ENCODE measurements at regions not wholly inside any gene's neighbourhood (a gene's known extent, or its start where the extent isn't known, plus 50 kb on each side); places are given as distances from the start of the nearest gene placed in this dataset.
"Not testable (repeated sequence)": the region's sequence is repeated elsewhere in the genome, so short reads cannot be mapped to it uniquely, and the experiment has no call there.

DNA sequence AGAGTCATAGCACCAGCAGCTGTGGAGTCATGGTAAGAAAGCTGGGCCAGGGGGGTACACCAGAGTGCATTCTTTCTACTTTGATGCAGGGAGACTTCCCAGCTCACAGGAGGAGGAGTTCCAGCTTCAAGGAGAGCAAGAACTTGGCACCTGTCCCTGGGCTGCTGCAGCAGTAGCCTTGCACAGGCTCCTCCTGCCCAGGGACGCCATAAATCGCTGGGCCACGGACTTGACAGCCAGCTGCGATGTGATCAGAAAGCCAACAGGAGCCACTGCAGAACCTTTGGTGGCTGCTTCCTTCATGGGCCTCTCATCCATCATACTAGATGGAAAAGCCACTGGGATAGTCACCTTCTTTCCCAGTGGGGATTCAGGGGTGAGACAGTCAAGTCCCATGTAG is 234.7 kb downstream of the NMUR2 start:
- no peaks in the 10 kb centered on the region for H4K20me1 ChIP-seq (ENCODE audit: low read depth)
- no peak overlapping the region for H3K9ac ChIP-seq
- H3K4me1 Mint-ChIP-seq = no peaks in the 10 kb centered on the region
- no peak overlapping the region for H3K4me3 Mint-ChIP-seq
- no peaks in the 10 kb centered on the region for H3K9me3 Mint-ChIP-seq
- peak; percentile 3 for DNase-seq (ENCODE audit: low spot score)
- no peaks in the 10 kb centered on the region for H3K27me3 Mint-ChIP-seq (ENCODE audit: insufficient read depth, low read depth)
- no peak overlapping the region for H2AFZ ChIP-seq (replicated peaks)
- H3K4me3 ChIP-seq = no peak overlapping the region
- H3K27ac ChIP-seq = no peak overlapping the region
- H3K27me3 ChIP-seq = no peaks in the 10 kb centered on the region
- no peaks in the 10 kb centered on the region for H3K9me3 ChIP-seq (ENCODE audit: low read depth)
- TF ChIP-seq, protein P1, sequence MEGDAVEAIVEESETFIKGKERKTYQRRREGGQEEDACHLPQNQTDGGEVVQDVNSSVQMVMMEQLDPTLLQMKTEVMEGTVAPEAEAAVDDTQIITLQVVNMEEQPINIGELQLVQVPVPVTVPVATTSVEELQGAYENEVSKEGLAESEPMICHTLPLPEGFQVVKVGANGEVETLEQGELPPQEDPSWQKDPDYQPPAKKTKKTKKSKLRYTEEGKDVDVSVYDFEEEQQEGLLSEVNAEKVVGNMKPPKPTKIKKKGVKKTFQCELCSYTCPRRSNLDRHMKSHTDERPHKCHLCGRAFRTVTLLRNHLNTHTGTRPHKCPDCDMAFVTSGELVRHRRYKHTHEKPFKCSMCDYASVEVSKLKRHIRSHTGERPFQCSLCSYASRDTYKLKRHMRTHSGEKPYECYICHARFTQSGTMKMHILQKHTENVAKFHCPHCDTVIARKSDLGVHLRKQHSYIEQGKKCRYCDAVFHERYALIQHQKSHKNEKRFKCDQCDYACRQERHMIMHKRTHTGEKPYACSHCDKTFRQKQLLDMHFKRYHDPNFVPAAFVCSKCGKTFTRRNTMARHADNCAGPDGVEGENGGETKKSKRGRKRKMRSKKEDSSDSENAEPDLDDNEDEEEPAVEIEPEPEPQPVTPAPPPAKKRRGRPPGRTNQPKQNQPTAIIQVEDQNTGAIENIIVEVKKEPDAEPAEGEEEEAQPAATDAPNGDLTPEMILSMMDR (IDR thresholded peaks at IDR 0.05) = no peak
- TF ChIP-seq EZH2phosphoT487 (IDR thresholded peaks at IDR 0.05) = no peak
- TF ChIP-seq EZH2 (IDR thresholded peaks at IDR 0.05) = no peak
- no peaks in the 10 kb centered on the region for H3K79me2 ChIP-seq (ENCODE audit: low read depth)
- H3K36me3 Mint-ChIP-seq = no peaks in the 10 kb centered on the region
- H3F3A ChIP-seq (ENCODE audit: low read depth) = no peaks in the 10 kb centered on the region
- H3K36me3 ChIP-seq = no peaks in the 10 kb centered on the region
- no peaks in the 10 kb centered on the region for H3K4me1 ChIP-seq
- H3K4me2 ChIP-seq = no peak overlapping the region
- no peak overlapping the region for H3K27ac Mint-ChIP-seq

DNA sequence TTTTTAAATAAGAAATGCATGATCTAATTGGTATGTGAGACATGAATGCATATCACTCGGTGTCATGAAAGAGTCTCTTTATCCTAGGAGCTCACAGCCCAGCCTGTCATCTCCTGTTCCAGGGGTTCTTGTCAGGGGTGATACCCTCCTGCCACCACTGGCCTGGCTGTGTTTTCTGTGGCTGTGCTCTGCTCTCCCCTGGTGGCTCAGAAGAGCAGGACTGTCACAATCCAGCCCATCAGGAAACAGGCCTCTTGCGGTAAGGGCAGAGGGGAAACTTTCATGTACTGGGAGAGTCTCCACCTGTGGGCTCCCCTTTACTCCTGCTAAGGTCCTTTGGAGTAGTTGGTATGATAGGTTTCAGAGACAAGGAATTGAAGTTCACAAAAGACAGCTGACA is 240.2 kb upstream of the GLRA1 start:
- peak; percentile 37 for DNase-seq (ENCODE audit: low spot score)

DNA sequence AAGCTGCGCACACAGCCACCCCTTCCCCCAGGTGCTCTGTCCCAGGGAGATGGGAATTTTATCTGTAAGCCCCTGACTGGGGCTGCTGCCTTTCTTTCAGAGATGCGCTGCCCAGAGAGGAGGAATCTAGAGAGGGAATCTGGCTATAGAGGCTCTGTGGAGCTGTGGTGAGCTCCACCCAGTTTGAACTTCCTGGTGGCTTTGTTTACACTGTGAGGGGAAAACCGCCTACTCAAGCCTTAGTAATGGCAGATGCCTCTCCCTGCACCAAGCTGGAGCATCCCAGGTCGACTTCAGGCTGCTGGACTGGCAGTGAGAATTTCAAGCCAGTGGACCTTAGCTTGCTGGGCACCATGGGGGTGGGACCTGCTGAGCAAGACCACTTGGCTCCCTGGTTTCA is 235.2 kb upstream of the GLRA1 start:
- H4K20me1 ChIP-seq (ENCODE audit: low read depth); H3K4me2 ChIP-seq; H3K4me3 ChIP-seq; H3K4me3 Mint-ChIP-seq; H3K27ac ChIP-seq; H3K9ac ChIP-seq; H3K27me3 Mint-ChIP-seq (ENCODE audit: insufficient read depth, low read depth); H3F3A ChIP-seq (ENCODE audit: low read depth); H3K79me2 ChIP-seq (ENCODE audit: low read depth); H3K36me3 ChIP-seq; H3K4me1 ChIP-seq; DNase-seq (ENCODE audit: low spot score); H3K36me3 Mint-ChIP-seq; H3K9me3 ChIP-seq (ENCODE audit: low read depth); H2AFZ ChIP-seq (replicated peaks); H3K27me3 ChIP-seq; H3K4me1 Mint-ChIP-seq; H3K27ac Mint-ChIP-seq: not testable (repeated sequence)
- H3K9me3 Mint-ChIP-seq = peaks cover 11% of the 10 kb centered on the region

More for the DNA sequence above, 240.2 kb upstream of the GLRA1 start:
- Histone ChIP-seq H3K79me2 (ENCODE audit: low read depth) (no peaks in the 10 kb centered on the region), H3K4me3 (no peak overlapping the region), H4K20me1 (ENCODE audit: low read depth) (no peaks in the 10 kb centered on the region), H3K27me3 (no peaks in the 10 kb centered on the region), H3K9me3 (ENCODE audit: low read depth) (no peaks in the 10 kb centered on the region), H3K27ac (no peak overlapping the region), H2AFZ (replicated peaks) (no peak overlapping the region), H3K9ac (no peak overlapping the region), H3K4me1 (no peaks in the 10 kb centered on the region), H3K36me3 (no peaks in the 10 kb centered on the region), H3F3A (ENCODE audit: low read depth) (no peaks in the 10 kb centered on the region), H3K4me2 (no peak overlapping the region)
- H3K27ac Mint-ChIP-seq = no peak overlapping the region
- no peak overlapping the region for H3K4me3 Mint-ChIP-seq
- H3K36me3 Mint-ChIP-seq = no peaks in the 10 kb centered on the region
- H3K27me3 Mint-ChIP-seq (ENCODE audit: insufficient read depth, low read depth) = no peaks in the 10 kb centered on the region
- no peak for TF ChIP-seq EZH2 (IDR thresholded peaks at IDR 0.05)
- TF ChIP-seq, protein P1 (IDR thresholded peaks at IDR 0.05) = peak; percentile 41
- no peaks in the 10 kb centered on the region for H3K9me3 Mint-ChIP-seq
- no peaks in the 10 kb centered on the region for H3K4me1 Mint-ChIP-seq

DNA sequence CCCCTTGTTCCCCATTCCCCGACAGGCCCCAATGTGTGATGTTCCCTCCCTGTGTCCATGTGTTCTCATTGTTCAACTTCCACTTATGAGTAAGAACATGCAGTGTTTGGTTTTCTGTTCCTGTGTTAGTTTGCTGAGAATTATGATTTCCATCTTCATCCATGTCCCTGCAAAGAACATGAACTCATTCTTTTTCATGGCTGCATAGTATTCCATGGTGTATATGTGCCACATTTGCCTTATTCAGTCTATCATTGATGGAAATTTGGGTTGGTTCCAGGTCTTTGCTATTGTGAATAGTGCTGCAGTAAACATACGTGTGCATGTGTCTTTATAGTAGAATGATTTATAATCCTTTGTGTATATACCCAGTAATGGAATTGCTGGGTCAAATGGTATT is 229.8 kb upstream of the GLRA1 start:
- H3K9me3 Mint-ChIP-seq = peaks cover 12% of the 10 kb centered on the region
- not testable (repeated sequence) for H3K27ac Mint-ChIP-seq; H3K36me3 ChIP-seq; DNase-seq (ENCODE audit: low spot score); H3K4me1 ChIP-seq; H3K27me3 Mint-ChIP-seq (ENCODE audit: insufficient read depth, low read depth); H3K4me1 Mint-ChIP-seq; H3K79me2 ChIP-seq (ENCODE audit: low read depth); H3K4me3 ChIP-seq; H3K27ac ChIP-seq; H3K4me3 Mint-ChIP-seq; H3K4me2 ChIP-seq; H3F3A ChIP-seq (ENCODE audit: low read depth); H3K36me3 Mint-ChIP-seq; H3K27me3 ChIP-seq; H4K20me1 ChIP-seq (ENCODE audit: low read depth); H2AFZ ChIP-seq (replicated peaks); H3K9ac ChIP-seq; H3K9me3 ChIP-seq (ENCODE audit: low read depth)
